K562 (cell line): ENCODE measurements at regions not wholly inside any gene's neighbourhood (a gene's known extent, or its start where the extent isn't known, plus 50 kb on each side); places are given as distances from the start of the nearest gene placed in this dataset.

Source experiments
- CC2D1A ChIP-seq: fragments of 450-650 bp; IDR thresholded peaks from 2 replicates; pipeline ENCODE4 v1.6.1; 2017; ENCODE audit warnings: mild to moderate bottlenecking
- CREB3L1 ChIP-seq: fragments of 450-650 bp; IDR thresholded peaks from 2 replicates; pipeline ENCODE4 v1.6.1; 2014; ENCODE audit warnings: low read depth, mild to moderate bottlenecking, moderate library complexity, borderline replicate concordance
- MLLT1 ChIP-seq, 2 experiments: fragments of 450-650 bp; IDR thresholded peaks; 2 replicates each; pipeline ENCODE4 v1.6.1; 2016
- REST ChIP-seq, 2 experiments: fragments of 450-650 bp; formaldehyde crosslinking in 1 of 2; IDR thresholded peaks; 2 replicates each; pipeline versions ENCODE4 v1.4.0 to v1.6.1; 2014 to 2020; ENCODE audit warnings: mild to moderate bottlenecking in 2 of 2, borderline replicate concordance in 1 of 2, low read depth in 1 of 2
- SNRNP70 ChIP-seq: fragments of 200-400 bp; formaldehyde crosslinking; optimal IDR thresholded peaks from 2 replicates; pipeline ENCODE3; 2017; ENCODE audit warnings: low read depth, low read length
- SP1 ChIP-seq: sonication (generic); formaldehyde crosslinking; IDR thresholded peaks from 2 replicates; pipeline ENCODE4 v1.8.1; 2022; ENCODE audit warnings: mild to moderate bottlenecking, missing genetic modification reagents
- SRSF9 ChIP-seq: fragments of 200-400 bp; formaldehyde crosslinking; IDR thresholded peaks from 2 replicates; pipeline ENCODE4 v1.6.1; 2017; ENCODE audit warnings: low read depth, low read length, borderline replicate concordance
- ZNF740 ChIP-seq, 3 experiments: fragments of 200-800 bp in 1 of 3; sonication (Bioruptor generic) in 1 of 3; sonication (generic) in 1 of 3; formaldehyde crosslinking in 1 of 3; IDR thresholded peaks; 2 replicates each; pipeline versions ENCODE4 v1.6.1 to v1.8.0; 2016 to 2022; ENCODE audit warnings: mild to moderate bottlenecking in 2 of 3, missing compliant biosample characterization in 2 of 3, missing genetic modification characterization in 2 of 3, missing genetic modification reagents in 1 of 3
- TF ChIP-seq, protein P1 (sequence below): fragments of 250-450 bp; sonication (Bioruptor Pico); IDR thresholded peaks from 2 replicates; pipeline ENCODE4 v1.5.0; 2020; ENCODE audit warnings: mild to moderate bottlenecking, borderline replicate concordance

GRCh38 chr9:107422189-107423185, 67.1 kb downstream of the KLF4 start (continued):
- no peak for TF ChIP-seq SRSF9
- TF ChIP-seq SNRNP70 = no peak
- TF ChIP-seq CC2D1A = 0 out of 2 replicates have a peak, but pooled peaks have one; percentile 30
- TF ChIP-seq REST (IDR thresholded peaks at IDR 0.05; ENCODE audit: borderline replicate concordance) = peak; percentile 83
- no peak for TF ChIP-seq REST (CRISPR knock-in tag; IDR thresholded peaks at IDR 0.05; ENCODE audit: low read depth)
- no peak for TF ChIP-seq MLLT1 (IDR thresholded peaks at IDR 0.05)
- TF ChIP-seq CREB3L1 = no peak
- TF ChIP-seq, protein P1, sequence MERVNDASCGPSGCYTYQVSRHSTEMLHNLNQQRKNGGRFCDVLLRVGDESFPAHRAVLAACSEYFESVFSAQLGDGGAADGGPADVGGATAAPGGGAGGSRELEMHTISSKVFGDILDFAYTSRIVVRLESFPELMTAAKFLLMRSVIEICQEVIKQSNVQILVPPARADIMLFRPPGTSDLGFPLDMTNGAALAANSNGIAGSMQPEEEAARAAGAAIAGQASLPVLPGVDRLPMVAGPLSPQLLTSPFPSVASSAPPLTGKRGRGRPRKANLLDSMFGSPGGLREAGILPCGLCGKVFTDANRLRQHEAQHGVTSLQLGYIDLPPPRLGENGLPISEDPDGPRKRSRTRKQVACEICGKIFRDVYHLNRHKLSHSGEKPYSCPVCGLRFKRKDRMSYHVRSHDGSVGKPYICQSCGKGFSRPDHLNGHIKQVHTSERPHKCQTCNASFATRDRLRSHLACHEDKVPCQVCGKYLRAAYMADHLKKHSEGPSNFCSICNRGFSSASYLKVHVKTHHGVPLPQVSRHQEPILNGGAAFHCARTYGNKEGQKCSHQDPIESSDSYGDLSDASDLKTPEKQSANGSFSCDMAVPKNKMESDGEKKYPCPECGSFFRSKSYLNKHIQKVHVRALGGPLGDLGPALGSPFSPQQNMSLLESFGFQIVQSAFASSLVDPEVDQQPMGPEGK (CRISPR knock-in tag) = no peak
- no peak for TF ChIP-seq SP1 (CRISPR knock-in tag)
- TF ChIP-seq ZNF740 (CRISPR knock-in tag; IDR thresholded peaks at IDR 0.05) = no peak
- no peak for TF ChIP-seq ZNF740 (tag; IDR thresholded peaks at IDR 0.05)
